Breast epithelium (tissue), 3 donors: ENCODE measurements at regions not wholly inside any gene's neighbourhood (a gene's known extent, or its start where the extent isn't known, plus 50 kb on each side); places are given as distances from the start of the nearest gene placed in this dataset.

Experiments used
- CTCF ChIP-seq, 3 donors: fragments of 450-650 bp; IDR thresholded peaks; one replicate each; pipeline ENCODE4 v1.5.1; 2016 to 2017; ENCODE audit warnings: antibody characterized with exemption in 3 of 3, mild to moderate bottlenecking in 3 of 3, moderate library complexity in 3 of 3
- POLR2AphosphoS5 ChIP-seq, 3 donors: sonication (generic); formaldehyde crosslinking; IDR thresholded peaks; one replicate each; pipeline ENCODE4 v1.6.1; 2017; ENCODE audit warnings: antibody characterized with exemption in 3 of 3

GRCh38 chr12:87853448-87854003, 175.7 kb downstream of the C12orf50 start:
- TF ChIP-seq POLR2AphosphoS5 (IDR thresholded peaks at IDR 0.05) (no peak), CTCF (IDR thresholded peaks at IDR 0.05) (no peak)
